GM21360 (cell line): ENCODE measurements at regions not wholly inside any gene's neighbourhood (a gene's known extent, or its start where the extent isn't known, plus 50 kb on each side); places are given as distances from the start of the nearest gene placed in this dataset.
"Not testable (repeated sequence)": the region's sequence is repeated elsewhere in the genome, so short reads cannot be mapped to it uniquely, and the experiment has no call there.

Experiments
- ATAC-seq: cut with Tn5 transposase; IDR thresholded peaks from one replicate; pipeline ENCODE4 v1.9.1; 2021; ENCODE audit warnings: mild to moderate bottlenecking, moderate library complexity; ENCODE audit not compliant: unreplicated experiment

DNA sequence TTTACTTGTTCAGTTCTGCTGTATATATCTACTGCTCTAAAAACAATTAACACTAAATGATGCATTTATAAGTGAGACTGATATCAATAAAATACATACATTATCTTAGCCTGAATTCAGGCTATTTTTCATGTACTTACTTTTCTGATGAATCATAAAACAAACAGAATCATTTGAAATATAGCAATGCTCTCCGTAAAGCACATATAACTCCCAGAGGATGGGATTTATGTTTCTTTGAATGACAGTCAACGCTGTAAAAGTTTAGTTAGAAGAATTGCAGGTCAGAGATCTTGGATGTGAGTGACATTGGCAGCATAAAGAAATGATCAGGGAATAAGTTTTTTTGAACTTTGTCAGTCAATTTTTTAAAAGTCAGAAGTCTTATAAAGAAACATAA is 740.2 kb upstream of the NOVA1 start:
- no peak for ATAC-seq

DNA sequence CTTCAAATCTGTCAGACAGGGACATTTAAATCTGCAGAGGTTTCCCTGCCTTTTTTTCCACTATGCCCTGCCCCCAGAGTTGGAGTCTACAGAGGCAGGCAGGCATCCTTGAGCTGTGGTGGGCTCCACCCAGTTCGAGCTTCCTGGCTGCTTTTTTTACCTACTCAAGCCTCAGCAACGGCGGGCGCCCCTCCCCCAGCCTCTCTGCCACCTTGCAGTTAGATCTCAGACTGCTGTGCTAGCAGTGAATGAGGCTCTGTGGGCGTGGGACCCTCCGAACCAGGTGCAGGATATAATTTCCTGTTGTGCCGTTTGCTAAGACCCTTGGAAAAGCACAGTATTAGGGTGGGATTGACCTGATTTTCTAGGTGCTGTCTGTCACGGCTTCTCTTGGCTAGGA is 765.2 kb upstream of the NOVA1 start:
- not testable (repeated sequence) for ATAC-seq

DNA sequence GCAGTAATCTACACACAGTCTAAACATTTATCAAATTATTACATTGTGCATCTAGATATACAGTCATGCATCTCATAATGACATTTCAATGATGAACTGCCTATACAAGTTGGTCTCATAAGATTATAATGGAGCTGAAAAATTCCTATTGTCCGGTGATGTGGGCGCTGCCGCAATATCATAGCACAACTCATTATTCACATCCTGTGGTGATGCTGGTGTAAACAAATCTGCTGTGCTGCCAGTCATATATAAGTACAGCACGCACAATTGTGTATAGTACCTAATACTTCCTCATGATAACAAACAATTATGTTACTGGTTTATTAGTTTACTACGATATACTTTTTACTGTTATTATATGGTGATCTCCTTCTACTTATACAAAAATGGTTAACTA is 768.8 kb upstream of the NOVA1 start:
- ATAC-seq, result no peak

DNA sequence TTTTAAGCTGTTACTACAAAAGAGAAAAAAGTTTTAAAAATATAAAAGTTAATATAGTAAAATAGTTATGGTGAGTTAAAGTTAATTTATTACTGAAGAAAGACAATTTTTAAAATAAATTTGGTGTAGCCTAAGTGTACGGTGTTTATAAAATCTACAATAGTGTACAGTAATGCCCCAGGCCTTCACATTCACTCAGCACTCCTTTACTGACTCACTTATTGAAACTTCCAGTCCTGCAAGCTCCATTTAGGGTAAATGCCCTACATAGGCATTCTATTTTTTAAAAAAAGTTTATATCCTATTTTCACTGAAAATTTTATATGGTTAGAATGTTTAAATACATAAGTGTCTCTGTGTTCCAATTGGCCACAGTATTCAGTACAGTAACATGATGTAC is 769.5 kb upstream of the NOVA1 start:
- no peak for ATAC-seq

DNA sequence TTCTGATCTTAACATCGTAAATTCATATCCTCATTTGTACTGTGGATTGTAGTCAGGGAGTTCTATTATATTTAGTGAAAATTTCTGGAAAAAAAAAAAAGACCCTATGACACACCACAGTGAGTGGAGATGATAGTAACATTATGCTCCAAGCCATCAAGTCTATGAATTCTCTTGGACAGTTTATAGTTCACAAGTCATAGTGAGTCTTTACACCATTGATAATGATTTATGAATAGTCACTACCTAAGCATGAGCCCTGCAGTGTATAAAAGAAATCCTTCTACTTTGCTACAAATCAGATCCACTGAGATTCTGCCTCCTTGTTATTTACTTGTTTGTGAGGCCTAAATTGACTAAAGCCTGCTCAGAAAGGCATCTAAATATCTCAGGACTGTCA is 772.2 kb upstream of the NOVA1 start:
- no peak for ATAC-seq

DNA sequence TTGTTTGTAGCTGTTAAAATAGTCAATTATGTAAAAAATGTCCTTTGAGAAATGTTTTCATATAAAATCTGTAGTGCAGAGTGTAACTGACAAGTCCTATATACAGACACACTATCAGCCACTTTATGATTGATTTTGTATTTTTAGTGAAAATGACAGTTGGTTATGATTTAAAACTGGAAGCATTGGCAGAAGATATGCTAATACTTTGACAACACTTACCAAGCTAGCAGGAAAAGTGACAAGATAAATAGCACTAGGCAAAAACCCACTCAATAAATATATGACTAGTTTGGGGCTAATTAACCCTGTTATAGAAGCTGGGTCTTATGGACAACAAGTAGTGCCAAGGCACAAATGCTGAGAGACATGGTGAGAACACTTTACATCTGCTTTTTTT is 772.9 kb upstream of the NOVA1 start:
- ATAC-seq, result no peak

DNA sequence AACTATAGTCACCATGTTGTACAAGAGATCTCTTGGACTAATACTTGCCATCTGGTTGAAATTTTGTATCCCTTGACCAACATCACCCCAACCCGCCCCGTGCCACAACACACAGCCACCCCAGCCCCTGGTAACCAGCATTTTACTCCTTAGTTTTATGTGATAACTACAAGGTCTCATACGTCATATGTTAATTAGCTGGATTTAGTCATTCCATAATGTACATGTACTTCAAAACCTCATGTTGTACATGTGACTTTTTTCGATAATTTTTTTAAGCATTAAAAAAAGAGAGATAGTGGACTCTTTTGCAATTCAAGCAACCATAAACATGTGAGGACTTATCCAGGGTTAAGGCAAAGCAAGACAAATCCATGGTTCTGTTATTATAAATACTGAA is 773.4 kb upstream of the NOVA1 start:
- no peak for ATAC-seq

DNA sequence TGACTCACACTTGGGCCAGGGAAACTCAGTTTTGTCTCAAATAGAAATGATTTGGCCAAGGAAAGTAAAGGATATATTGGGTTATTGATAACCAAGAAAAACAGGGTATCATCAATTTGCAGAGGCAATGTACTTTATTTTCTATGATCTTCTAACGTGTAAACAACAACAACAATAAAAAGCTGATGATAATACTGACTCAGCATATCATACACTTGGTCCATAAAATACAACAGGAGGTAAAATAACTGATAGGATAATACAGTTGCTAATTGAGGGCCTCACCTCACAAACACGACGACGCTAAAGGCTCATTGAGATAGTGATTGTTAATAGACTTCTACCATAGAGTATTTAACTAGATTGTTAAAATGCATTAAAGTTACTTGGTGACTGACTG is 774.0 kb upstream of the NOVA1 start:
- ATAC-seq, result no peak

DNA sequence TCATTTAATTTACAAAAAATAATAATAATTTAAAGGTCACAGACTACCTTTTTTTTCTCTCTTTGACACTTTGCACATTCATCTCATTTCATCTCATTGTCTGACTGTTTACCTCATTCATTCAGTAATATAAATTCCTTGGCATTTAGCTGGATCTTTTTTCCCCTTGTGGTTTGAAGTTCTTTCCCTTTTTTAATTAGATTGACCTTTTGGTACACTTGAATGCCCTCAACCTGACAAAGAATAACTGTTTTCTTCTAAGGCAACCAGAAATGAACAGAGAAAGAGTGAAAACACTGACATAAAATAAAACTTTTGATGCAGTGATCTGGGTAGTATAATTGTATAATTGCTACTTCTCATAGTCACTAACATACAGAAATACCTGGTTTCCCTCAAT is 774.9 kb upstream of the NOVA1 start:
- ATAC-seq, result no peak

DNA sequence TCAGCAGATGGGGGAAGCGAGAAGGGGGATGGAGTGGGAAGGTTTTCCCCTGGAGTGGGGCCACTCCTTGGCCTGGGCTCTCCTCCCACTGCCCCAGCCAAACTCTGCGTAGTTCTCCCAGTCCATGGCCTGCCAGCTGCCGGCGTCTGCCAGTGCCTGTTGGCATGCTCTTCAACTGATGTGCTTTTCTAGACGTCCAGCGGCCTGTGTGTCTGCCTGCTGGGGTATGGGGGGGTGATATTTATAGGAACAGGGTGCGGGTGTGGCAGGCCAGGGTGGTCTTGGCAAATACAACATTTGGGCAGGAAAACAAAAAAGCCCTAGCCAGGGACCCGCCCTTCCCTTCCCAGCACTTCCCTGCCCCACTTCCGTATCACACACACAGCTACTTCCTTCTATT is 786.3 kb upstream of the NOVA1 start:
- ATAC-seq, result no peak

DNA sequence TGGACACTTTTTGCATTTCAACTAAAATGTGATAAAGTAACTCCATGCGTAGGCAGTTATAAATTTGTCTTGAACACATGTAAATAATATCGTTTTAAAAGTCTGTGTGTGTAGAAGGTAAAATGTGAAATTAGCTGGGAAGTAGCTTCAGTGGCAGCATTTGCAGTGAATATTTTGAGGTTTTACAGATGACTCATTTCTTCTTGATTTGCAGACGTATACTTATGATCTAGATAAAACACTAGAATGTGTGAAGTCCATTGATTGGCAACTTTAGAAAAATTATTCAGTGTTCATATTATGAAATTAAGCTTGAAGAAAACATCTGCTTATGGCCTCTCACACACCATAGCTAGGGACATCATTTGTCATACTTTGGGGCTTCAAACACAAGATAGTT is 788.6 kb upstream of the NOVA1 start:
- no peak for ATAC-seq

DNA sequence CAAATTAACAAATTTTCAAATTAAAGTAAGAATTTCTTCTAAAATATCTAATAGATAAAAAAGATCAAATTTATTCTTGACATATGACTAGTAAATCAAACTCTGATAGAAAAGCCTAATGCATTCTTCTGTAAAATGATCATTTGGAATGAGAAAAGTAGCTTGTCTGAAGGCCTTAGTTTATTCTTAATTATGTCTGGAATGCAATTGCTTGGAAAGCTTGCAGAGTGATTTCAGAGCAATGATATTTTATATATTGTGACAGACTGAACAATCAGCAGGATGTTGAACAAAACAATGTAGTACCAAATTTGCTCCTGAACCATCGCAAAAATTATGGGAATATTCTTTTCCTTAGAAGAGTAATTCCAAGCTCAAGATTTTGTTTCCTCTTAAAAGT is 789.6 kb upstream of the NOVA1 start:
- no peak for ATAC-seq

DNA sequence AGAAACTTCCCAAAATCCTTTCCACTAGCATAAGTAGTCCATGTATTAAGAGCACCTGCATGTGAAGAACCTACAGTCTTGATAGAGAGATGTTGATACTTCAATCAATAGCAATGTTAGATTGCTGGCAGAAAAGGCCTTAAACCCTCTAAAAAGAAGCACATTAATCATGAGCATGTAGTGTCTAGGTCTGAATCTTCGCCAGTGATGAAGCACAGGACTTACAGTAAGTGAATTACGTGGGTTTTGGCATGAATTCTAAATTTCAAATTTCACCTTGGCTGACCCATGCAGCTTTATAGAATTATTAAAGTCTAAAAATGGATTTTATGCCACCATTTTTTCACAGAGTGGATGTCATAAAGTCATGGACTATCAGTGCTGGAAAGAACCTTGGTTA is 791.6 kb upstream of the NOVA1 start:
- no peak for ATAC-seq

DNA sequence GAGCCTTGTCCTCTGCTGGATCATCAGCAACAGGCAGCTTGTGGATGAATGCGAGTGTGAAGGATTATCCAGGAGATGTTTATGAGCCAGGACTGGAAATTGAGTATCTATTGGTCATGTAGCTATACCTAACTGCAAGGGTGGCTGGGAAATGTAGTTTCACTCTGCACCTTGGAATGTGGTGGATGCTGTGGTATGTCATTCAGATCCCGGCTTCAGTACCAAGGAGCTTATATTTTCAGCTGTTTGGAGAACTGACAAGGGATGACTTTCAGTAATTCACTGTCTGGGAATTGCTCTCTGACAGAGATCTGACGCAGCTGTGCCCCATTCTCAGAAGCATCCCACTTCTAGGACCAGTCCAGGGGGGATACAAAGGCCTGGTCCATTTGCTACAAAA is 792.3 kb upstream of the NOVA1 start:
- ATAC-seq, result no peak

DNA sequence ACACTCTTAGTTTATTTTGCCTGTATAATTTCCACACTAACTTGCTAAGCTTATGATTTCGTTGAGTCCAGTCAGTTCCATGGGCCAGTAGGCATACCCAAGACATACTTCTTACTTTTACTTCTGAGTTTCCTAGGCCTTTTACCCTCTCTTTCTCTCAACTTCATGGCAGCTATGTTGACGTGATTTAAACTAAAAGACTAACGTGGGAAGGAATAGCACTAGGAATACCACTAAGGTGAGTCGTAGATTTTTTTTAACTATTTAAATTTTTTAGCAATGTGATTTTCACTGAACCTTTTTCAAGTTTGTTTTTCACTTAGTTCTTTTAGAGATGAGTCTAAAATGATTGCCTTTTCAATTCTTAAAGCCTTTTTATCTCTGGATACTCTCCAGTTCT is 793.5 kb upstream of the NOVA1 start:
- no peak for ATAC-seq

DNA sequence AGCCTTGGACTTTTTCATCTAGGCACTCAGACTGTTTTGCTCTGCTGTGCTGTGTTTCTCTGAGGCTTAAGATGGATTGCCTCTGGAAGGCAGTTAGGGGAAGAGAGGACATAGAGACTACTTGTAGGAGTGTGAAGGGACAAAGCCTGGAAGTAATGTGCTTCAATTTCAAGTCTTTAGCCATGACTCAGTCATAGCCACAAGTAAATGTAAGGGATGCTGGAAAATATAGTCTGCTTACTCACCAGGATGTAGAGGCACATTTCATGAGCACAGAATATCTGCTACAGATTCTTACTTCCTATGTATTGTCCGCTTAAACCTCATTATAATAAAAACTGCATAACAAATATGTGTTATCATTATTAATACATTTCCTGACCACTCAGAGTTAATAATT is 794.3 kb upstream of the NOVA1 start:
- ATAC-seq, result no peak

DNA sequence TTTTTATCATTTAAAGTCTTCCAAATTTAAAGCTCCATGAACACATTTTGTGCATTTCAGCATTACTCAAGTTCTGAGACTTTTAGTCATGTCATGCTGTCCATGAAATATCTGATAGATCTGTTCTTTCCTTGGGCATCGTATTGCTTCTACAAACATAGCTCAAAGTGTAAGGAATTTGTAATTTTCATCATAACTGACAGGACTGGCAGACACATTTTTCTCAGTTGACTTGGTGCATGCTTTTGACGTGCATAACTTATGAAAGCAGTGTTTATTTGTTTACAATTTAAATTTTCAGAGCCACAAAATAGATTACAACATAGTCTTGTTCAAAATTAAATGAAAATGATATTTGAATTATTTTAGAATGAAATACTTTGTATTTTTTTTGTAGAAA is 812.1 kb upstream of the NOVA1 start:
- no peak for ATAC-seq

DNA sequence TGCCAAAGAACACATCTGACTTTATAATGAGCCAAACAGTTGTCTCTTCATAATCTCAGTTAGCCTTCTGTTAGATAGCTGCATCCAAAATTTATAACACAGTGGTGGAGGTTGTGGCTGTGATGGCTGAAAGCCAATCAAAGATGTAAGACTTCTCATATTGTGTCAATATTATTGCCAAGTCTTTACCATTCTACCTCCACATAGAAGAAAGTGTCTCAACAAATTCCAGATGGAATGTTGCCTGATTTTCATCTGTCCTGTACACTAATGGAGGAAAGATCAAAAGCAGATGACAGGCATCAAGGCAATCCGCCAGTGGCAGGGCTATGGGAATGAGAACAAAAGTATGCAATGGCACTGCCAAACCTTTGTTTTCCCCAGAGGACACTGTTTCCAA is 813.1 kb upstream of the NOVA1 start:
- ATAC-seq, result no peak

DNA sequence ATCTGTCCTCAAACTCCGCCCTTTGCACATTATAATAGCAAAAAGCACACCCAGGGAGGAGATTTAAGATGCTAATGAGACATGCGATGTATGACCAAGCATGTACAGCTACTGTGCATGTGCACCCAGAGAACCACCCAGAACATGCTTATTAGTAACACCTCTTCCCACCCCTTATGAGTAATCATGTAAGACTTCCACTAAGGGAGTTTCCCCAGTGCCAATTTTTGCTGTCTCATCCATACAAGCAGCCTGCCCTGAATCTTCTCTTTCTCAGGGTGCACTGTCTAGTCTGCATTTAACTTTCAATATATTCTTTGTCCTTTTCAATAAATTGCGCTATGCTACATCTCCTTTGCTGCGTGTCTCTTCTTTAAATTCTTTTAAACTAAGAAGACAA is 830.0 kb upstream of the NOVA1 start:
- ATAC-seq, result no peak

DNA sequence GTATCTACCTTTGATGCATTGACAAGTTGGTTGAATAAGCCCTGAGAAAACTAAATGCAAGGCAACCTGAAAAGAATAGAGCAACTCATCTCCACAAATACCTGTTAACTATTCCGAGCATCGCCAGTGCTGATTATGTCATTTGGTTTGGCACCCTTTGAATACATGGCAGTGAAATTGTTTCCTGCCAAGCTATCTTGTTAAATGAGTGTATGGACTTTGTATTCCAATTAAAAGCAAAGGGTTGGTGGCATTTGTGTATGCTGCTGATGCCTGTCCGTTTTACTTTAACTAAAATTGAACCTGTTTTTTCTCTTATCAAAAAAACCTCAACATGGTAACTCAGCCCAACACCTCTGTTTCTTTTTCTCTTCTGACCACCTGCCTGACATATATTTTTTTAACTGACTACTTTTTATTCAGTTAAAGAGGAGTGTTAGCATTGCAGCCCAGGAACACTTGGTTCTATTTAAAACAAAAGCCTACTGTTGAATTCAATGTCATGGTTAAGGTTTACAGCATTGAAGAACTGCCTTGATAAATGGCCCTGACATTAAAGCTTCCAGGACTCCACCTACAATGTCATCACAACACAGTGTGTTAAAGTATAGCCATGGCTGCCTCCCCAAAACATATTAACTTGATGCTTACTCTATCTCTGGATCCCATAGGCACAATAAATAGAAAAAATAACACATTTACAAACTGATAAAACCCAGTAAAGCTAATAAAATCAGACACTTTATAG is 838.3 kb upstream of the NOVA1 start:
- no peak for ATAC-seq

DNA sequence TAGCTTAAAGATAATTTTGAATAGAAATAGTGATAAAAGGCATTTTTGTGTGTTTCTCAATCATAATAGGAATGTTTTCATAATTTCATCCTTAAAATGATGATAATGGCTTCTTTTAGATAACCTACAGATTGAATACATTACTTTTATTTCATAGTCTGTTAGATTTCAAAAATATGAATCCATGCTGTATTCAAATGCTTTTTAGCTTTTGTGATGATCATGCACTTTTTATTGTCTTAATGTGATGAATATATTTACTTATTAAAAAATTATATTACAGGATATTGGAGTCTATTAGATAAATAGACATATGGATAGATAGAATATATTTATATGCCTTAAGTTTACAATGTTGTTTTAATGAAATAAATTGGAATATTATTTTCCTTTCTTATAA is 886.8 kb upstream of the NOVA1 start:
- ATAC-seq, result no peak

DNA sequence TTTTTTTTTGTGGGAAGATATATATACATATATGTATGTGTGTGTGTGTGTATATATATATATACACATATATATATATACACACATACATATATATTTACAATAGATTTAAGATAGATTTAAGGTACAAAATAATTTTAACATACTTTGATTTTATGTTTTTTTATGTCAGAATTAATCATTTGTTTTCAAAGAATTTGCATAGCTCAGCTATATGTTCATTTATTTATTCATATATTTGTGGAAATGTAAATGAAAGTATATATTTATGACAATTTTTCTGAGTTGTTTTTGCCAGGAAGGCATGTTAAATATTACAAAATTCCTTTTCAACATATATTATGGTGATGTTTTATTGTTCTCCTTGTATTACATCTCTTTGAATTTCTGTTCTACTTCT is 887.4 kb upstream of the NOVA1 start:
- ATAC-seq, result no peak

DNA sequence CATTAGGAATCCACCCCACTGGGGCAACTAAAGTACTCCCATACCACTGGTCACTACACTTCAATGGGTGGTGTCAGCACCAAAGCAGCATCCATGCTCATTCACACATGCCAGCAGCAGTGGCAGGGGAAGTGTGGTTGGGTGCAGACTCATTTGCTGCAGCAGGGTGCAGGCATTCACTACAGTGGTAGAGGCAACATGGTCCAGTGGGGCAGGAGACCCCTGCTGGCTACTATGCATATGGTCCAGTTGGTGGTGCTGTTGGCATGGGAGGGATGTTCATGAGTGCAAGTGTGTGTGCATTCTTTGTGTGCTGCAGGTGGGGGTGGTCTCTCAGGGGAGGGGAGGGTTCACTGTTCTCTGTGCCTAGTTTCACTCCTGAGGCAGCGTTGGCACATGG is 908.4 kb upstream of the NOVA1 start:
- ATAC-seq, result no peak

DNA sequence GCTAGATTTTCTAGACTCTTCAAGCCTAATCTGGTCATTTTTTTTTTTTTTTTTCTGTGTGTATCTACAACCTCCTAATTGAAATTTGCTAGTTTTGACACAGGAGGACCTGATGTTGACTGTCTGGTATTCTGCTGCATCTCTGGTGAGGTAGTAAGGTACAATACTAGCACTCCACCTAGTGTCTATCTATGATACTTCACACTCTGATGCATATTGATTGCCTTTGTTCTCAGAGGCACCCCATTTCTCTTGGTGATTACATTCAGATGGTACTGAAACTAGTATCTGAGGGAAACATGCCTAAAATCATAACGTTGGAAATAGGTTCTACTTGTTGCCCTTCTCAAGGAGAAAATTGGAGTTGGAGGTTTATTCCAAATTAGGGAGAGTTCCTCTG is 930.5 kb upstream of the NOVA1 start:
- ATAC-seq, result no peak
